ENCODE measurements at regions not wholly inside any gene's neighbourhood (a gene's known extent, or its start where the extent isn't known, plus 50 kb on each side); places are given as distances from the start of the nearest gene placed in this dataset.

DNA sequence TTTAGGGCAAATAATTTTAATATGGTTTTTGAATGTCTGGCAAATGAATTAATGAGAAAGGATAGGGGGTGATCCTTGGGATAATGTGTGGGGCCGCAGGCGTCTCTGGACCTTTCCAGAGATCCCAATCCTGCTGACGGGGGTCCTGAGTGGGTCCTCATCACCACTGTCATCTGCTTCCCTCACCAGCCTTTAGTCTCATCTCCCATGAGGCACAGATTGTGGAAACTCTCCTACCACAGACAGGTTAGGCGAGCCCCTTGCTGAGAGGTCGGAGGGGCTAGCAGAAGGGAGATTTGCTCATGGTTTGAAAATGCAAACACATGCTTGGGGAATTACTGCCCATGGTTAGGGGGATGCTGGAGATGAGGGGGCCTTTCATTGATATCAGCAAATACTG is 484.6 kb downstream of the RPS24 start:
- TF ChIP-seq, protein P1, sequence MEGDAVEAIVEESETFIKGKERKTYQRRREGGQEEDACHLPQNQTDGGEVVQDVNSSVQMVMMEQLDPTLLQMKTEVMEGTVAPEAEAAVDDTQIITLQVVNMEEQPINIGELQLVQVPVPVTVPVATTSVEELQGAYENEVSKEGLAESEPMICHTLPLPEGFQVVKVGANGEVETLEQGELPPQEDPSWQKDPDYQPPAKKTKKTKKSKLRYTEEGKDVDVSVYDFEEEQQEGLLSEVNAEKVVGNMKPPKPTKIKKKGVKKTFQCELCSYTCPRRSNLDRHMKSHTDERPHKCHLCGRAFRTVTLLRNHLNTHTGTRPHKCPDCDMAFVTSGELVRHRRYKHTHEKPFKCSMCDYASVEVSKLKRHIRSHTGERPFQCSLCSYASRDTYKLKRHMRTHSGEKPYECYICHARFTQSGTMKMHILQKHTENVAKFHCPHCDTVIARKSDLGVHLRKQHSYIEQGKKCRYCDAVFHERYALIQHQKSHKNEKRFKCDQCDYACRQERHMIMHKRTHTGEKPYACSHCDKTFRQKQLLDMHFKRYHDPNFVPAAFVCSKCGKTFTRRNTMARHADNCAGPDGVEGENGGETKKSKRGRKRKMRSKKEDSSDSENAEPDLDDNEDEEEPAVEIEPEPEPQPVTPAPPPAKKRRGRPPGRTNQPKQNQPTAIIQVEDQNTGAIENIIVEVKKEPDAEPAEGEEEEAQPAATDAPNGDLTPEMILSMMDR (IDR thresholded peaks at IDR 0.05) = no peak
- DNase-seq (ENCODE audit: extremely low spot score, unreplicated experiment) = peak; percentile 17
- Mint-ChIP-seq H3K27ac (ENCODE audit: unreplicated experiment) (no peak overlapping the region), H3K4me3 (ENCODE audit: unreplicated experiment) (no peak overlapping the region), H3K4me1 (ENCODE audit: unreplicated experiment) (no peaks in the 10 kb centered on the region), H3K9me3 (ENCODE audit: unreplicated experiment) (no peaks in the 10 kb centered on the region), H3K36me3 (ENCODE audit: unreplicated experiment) (no peaks in the 10 kb centered on the region), H3K27me3 (ENCODE audit: unreplicated experiment) (peaks cover 49% of the 10 kb centered on the region)

DNA sequence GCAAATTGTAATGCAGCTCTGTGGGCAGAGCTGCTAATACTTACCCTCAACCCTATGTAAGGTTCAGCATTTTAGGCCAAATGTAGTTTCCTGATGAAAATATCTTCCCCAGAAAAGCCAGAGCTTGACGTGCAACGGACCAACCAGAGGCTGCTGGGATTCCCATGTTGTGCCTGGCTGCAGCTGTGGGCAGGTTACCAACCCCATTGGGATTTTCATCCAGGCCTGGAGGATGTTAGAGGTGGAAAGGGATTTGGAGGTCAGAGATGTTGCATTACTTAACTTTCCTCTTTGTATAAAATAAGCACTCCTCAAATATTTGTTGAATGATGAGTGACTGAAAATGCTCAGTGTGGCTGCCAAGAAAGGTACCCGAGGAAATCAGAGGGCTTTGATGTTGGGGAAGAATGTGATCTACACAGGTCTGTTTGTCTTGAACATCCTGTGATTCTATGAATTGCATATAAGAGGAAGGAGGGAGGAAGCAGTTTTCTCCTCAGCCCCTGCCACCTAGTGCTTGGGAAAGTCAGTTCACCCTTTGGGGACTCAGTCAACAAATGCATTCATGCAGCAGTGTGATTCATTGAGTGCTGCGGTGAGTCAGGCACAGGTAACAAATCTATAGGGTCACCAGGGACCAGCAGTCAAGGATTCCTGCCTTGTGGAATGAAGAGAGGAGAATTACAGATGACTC is 487.2 kb downstream of the RPS24 start:
- Mint-ChIP-seq H3K4me1 (ENCODE audit: unreplicated experiment) (no peaks in the 10 kb centered on the region), H3K4me3 (ENCODE audit: unreplicated experiment) (no peak overlapping the region), H3K36me3 (ENCODE audit: unreplicated experiment) (no peaks in the 10 kb centered on the region), H3K27ac (ENCODE audit: unreplicated experiment) (no peak overlapping the region), H3K9me3 (ENCODE audit: unreplicated experiment) (peaks cover under 1% of the 10 kb centered on the region), H3K27me3 (ENCODE audit: unreplicated experiment) (peaks cover 53% of the 10 kb centered on the region)
- DNase-seq (ENCODE audit: extremely low spot score, unreplicated experiment) = peak; percentile 63
- TF ChIP-seq, protein P1 (IDR thresholded peaks at IDR 0.05) = peak; percentile 37

DNA sequence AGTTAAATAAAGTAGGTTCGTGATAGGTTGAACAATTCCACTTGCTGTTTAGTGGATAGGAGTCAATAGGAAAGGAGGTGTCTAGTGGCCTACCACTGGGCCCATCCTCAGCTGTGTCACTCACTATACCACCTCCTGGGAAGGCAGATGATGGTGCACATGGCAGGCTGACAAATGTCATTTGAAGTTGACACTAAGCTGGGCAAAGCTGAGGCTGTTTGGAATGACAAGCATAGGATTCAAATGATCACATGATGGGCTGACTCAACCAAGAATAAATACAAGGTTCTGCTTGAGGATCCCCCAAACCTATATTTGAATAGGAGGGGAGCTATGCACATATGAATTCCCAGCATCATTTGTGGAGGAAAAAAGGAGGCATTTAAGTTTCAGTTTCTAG is 489.8 kb downstream of the RPS24 start:
- no peak overlapping the region for H3K27ac Mint-ChIP-seq (ENCODE audit: unreplicated experiment)
- no peaks in the 10 kb centered on the region for H3K4me1 Mint-ChIP-seq (ENCODE audit: unreplicated experiment)
- no peak overlapping the region for H3K4me3 Mint-ChIP-seq (ENCODE audit: unreplicated experiment)
- peaks cover 35% of the 10 kb centered on the region for H3K27me3 Mint-ChIP-seq (ENCODE audit: unreplicated experiment)
- H3K9me3 Mint-ChIP-seq (ENCODE audit: unreplicated experiment) = peaks cover 4% of the 10 kb centered on the region
- TF ChIP-seq, protein P1 (IDR thresholded peaks at IDR 0.05) = no peak
- DNase-seq (ENCODE audit: extremely low spot score, unreplicated experiment) = no peak
- H3K36me3 Mint-ChIP-seq (ENCODE audit: unreplicated experiment) = no peaks in the 10 kb centered on the region

DNA sequence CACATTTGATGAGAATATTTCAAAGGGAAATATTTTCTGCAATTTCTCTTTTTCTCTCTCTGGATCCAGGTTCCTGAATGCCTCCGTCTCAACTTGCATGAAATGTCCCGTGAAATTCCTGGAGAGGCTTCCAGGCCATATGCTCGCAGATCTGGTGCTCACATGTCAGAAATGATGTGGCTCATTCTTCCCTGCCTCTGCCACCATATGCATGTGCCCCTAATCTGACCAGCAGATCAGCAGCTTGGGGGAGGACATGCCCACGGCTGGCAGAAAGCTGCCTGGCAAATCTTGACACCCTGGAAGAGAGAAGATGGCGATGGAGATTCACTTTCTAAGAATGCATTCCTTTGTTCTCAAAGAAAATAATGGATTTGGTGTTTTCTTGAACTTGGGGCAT is 490.7 kb downstream of the RPS24 start:
- peaks cover 4% of the 10 kb centered on the region for H3K9me3 Mint-ChIP-seq (ENCODE audit: unreplicated experiment)
- no peak overlapping the region for H3K27ac Mint-ChIP-seq (ENCODE audit: unreplicated experiment)
- H3K36me3 Mint-ChIP-seq (ENCODE audit: unreplicated experiment) = no peaks in the 10 kb centered on the region
- H3K4me1 Mint-ChIP-seq (ENCODE audit: unreplicated experiment) = no peaks in the 10 kb centered on the region
- TF ChIP-seq, protein P1 (IDR thresholded peaks at IDR 0.05) = no peak
- no peak for DNase-seq (ENCODE audit: extremely low spot score, unreplicated experiment)
- H3K27me3 Mint-ChIP-seq (ENCODE audit: unreplicated experiment) = peaks cover 26% of the 10 kb centered on the region
- no peak overlapping the region for H3K4me3 Mint-ChIP-seq (ENCODE audit: unreplicated experiment)

DNA sequence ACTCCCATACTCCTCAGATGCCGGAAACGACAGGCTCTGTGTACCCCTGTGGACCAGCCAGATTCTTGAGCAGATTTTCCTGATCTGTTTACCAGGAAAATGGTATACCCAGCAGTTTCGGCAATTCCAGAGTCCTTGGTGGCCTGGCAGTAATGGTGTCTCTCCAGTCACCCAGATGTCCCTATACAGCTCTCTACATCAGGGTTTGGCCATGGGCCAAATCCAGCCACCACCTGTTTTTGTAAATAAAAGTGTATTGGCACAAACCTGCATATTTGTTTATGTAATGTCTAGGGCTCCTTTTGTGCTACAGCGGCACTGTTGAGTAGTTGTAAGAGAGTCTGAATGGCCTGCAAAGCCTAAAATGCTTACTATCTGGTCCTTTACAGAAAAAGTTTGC is 491.3 kb downstream of the RPS24 start:
- Mint-ChIP-seq H3K4me1 (ENCODE audit: unreplicated experiment) (no peaks in the 10 kb centered on the region), H3K27me3 (ENCODE audit: unreplicated experiment) (peaks cover 22% of the 10 kb centered on the region), H3K36me3 (ENCODE audit: unreplicated experiment) (no peaks in the 10 kb centered on the region), H3K4me3 (ENCODE audit: unreplicated experiment) (no peak overlapping the region), H3K9me3 (ENCODE audit: unreplicated experiment) (peaks cover 4% of the 10 kb centered on the region), H3K27ac (ENCODE audit: unreplicated experiment) (no peak overlapping the region)
- DNase-seq (ENCODE audit: extremely low spot score, unreplicated experiment) = no peak
- TF ChIP-seq, protein P1 (IDR thresholded peaks at IDR 0.05) = no peak
